Endothelial cell of umbilical vein (primary cell): ENCODE measurements at regions not wholly inside any gene's neighbourhood (a gene's known extent, or its start where the extent isn't known, plus 50 kb on each side); places are given as distances from the start of the nearest gene placed in this dataset.

Source experiments
- BruUV-seq: library from RNA; stranded (reverse); fragments of 400-500 nt; replicated peaks from 2 replicates; lab custom pipeline; 2021; lab: Mats Ljungman, UMichigan
- CTCF ChIA-PET: fragments of 300-600, 350-600 bp; sonication (Branson Sonifier 250); formaldehyde crosslinking; loops from one replicate; lab custom pipeline; 2021; ENCODE audit warnings: antibody characterized with exemption, inconsistent platforms; lab: Charles Lee
- POLR2A ChIA-PET: fragments of 300-600, 350-600 bp; sonication (Branson Sonifier 250); formaldehyde crosslinking; loops from one replicate; lab custom pipeline; 2021; ENCODE audit warnings: antibody characterized with exemption, inconsistent platforms; lab: Charles Lee
- DNase-seq: peaks from one replicate; pipeline ENCODE4 v3.0.0-alpha.2; 2011; ENCODE audit warnings: low read depth, low spot score
- FAIRE-seq: peaks from 2 replicates; lab custom pipeline; 2011; peaks lifted over from hg19 to GRCh38; lab: Jason Lieb, UNC
- H2AFZ ChIP-seq: 2 replicates; pipeline ENCODE4 v1.6.0; 2012; ENCODE audit warnings: low read depth, low read length, control low read depth, inconsistent platforms
- H3K27ac ChIP-seq: 2 replicates; pipeline ENCODE4 v1.5.1; 2011; ENCODE audit warnings: low read depth, mild to moderate bottlenecking, control low read depth, low read length, moderate library complexity; ENCODE audit not compliant: insufficient read depth
- H3K27me3 ChIP-seq, 2 experiments: 2 replicates each; pipeline versions ENCODE4 v1.6.0 to v1.6.1; 2011; ENCODE audit warnings: low read length in 2 of 2, mixed read lengths in 1 of 2; ENCODE audit not compliant: control insufficient read depth in 2 of 2, insufficient read depth in 2 of 2
- H3K36me3 ChIP-seq, 2 experiments: 2 replicates in 1 of 2; 3 replicates in 1 of 2; pipeline ENCODE4 v1.5.1; 2011; ENCODE audit warnings: low read length in 2 of 2, mild to moderate bottlenecking in 1 of 2, moderate library complexity in 1 of 2; ENCODE audit not compliant: control insufficient read depth in 2 of 2, insufficient read depth in 2 of 2; ENCODE audit errors: extremely low read depth in 1 of 2
- H3K4me1 ChIP-seq: 3 replicates; pipeline ENCODE4 v1.5.1; 2011; ENCODE audit warnings: mild to moderate bottlenecking, low read length; ENCODE audit not compliant: control insufficient read depth, insufficient read depth; ENCODE audit errors: extremely low read depth
- H3K4me2 ChIP-seq: 2 replicates; pipeline ENCODE4 v1.6.1; 2011; ENCODE audit warnings: low read length, control low read depth, mixed read lengths; ENCODE audit not compliant: insufficient read depth
- H3K4me3 ChIP-seq, 3 experiments: fragments of 200-600 bp in 1 of 3; sonication (generic), shearing (Covaris generic) in 1 of 3; replicated peaks in 1 of 3; 2 replicates each; pipeline ENCODE4 v1.5.1; 2011 to 2016; ENCODE audit warnings: control low read depth in 3 of 3, low read length in 3 of 3, mild to moderate bottlenecking in 2 of 3, inconsistent platforms in 1 of 3, low read depth in 1 of 3, moderate library complexity in 1 of 3; ENCODE audit not compliant: insufficient read depth in 1 of 3
- H3K79me2 ChIP-seq: 2 replicates; pipeline ENCODE4 v1.6.0; 2012; ENCODE audit warnings: low read length, inconsistent platforms; ENCODE audit not compliant: control insufficient read depth, insufficient read depth
- H3K9ac ChIP-seq: replicated peaks from 2 replicates; pipeline ENCODE3; 2011; ENCODE audit warnings: low read length, control low read depth; ENCODE audit not compliant: insufficient read depth; ENCODE audit errors: extremely low read depth
- H3K9me1 ChIP-seq: replicated peaks from 3 replicates; pipeline ENCODE4 v1.6.0; 2011; ENCODE audit warnings: mild to moderate bottlenecking, low read length; ENCODE audit not compliant: control insufficient read depth, insufficient read depth; ENCODE audit errors: extremely low read depth
- H3K9me3 ChIP-seq: replicated peaks from 2 replicates; pipeline ENCODE4 v1.5.1; 2012; ENCODE audit warnings: low read length, inconsistent platforms; ENCODE audit not compliant: control insufficient read depth, insufficient read depth
- H4K20me1 ChIP-seq: replicated peaks from 2 replicates; pipeline ENCODE3; 2011; ENCODE audit warnings: mild to moderate bottlenecking, low read length; ENCODE audit not compliant: control insufficient read depth, insufficient read depth; ENCODE audit errors: extremely low read depth
- EZH2 ChIP-seq: IDR thresholded peaks from 2 replicates; pipeline ENCODE4 v1.6.1; 2012; ENCODE audit warnings: borderline replicate concordance, low read depth, mild to moderate bottlenecking, moderate library complexity, low read length, inconsistent platforms; ENCODE audit not compliant: severe bottlenecking
- FOS ChIP-seq: IDR thresholded peaks from 2 replicates; pipeline ENCODE4 v1.6.1; 2011; ENCODE audit warnings: mild to moderate bottlenecking, low read length, moderate library complexity, borderline replicate concordance; ENCODE audit not compliant: insufficient read depth
- GATA2 ChIP-seq: IDR thresholded peaks from 2 replicates; pipeline ENCODE4 v1.7.0; 2011; ENCODE audit warnings: low read depth, mild to moderate bottlenecking, moderate library complexity, mixed read lengths, low read length; ENCODE audit not compliant: insufficient read length, insufficient read depth
- JUN ChIP-seq: IDR thresholded peaks from 2 replicates; pipeline ENCODE4 v1.6.1; 2011; ENCODE audit warnings: borderline replicate concordance, low read depth; ENCODE audit not compliant: insufficient read length, insufficient read depth
- MYC ChIP-seq: IDR thresholded peaks from one replicate; pipeline ENCODE4 v1.6.1; 2011; ENCODE audit warnings: mild to moderate bottlenecking, low read depth, low read length
- POLR2A ChIP-seq: IDR thresholded peaks from 2 replicates; pipeline ENCODE4 v1.6.1; 2012; ENCODE audit warnings: low read depth, mild to moderate bottlenecking, control low read depth, low read length
- POLR2AphosphoS5 ChIP-seq: IDR thresholded peaks from 2 replicates; pipeline ENCODE4 v1.6.1; 2012; ENCODE audit warnings: low read depth, mild to moderate bottlenecking, control low read depth, low read length, moderate library complexity; ENCODE audit not compliant: insufficient read depth
- dilution Hi-C: fragments of 300-500 bp; cut with MboI; formaldehyde crosslinking; loops from one replicate; pipeline ENCODE4 v1.15.0; 2019; ENCODE audit warnings: low sequenced_read_pairs; ENCODE audit not compliant: extremely low pct_ligation_motif_present
- intact Hi-C: fragments of 100-400 bp; cut with micrococcal nuclease; formaldehyde crosslinking; loops from one replicate; pipeline ENCODE4 v1.10.0; 2022
- TF ChIP-seq, protein P1 (sequence below): IDR thresholded peaks from 2 replicates; pipeline ENCODE4 v1.6.1; 2011; ENCODE audit not compliant: insufficient read depth, insufficient read length
- TF ChIP-seq, protein P2 (sequence below), 2 donors: IDR thresholded peaks; 1 replicate in 1 of 2; 2 replicates in 1 of 2; pipeline ENCODE4 v1.5.1; 2011; ENCODE audit warnings: low read length in 2 of 2, mild to moderate bottlenecking in 2 of 2, moderate library complexity in 2 of 2, control low read depth in 1 of 2, inconsistent platforms in 1 of 2, low read depth in 1 of 2; ENCODE audit not compliant: insufficient read depth in 1 of 2; ENCODE audit errors: extremely low read depth in 1 of 2

DNA sequence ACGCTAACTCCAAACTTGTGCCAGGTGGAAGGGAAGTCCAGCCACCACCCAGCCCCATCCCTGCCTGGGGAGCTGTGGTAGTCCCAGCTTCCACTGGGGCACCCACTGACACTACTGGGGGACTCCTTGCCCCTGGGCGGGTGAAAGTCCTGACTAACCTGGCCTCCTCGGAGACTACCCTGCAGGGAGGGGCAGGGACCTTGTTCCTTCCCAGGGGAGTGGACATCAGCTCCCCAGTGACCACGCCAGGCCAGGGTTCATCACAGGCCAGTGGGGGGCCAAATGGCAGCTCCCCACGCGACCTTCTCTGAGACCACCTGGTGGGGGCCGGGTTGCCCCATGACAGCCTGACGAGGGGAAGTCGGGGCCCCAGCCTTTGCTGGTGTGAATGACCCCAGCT is 420.0 kb upstream of the SALL3 start:
- Histone ChIP-seq H2AFZ (no peak overlapping the region), H3K27ac (no peak overlapping the region), H3K79me2 (no peaks in the 10 kb centered on the region), H3K9me3 (no peaks in the 10 kb centered on the region), H3K9me1 (no peaks in the 10 kb centered on the region), H3K9ac (no peak overlapping the region), H3K36me3 (no peaks in the 10 kb centered on the region), H3K4me2 (no peak overlapping the region), H4K20me1 (no peaks in the 10 kb centered on the region), H3K4me1 (no peaks in the 10 kb centered on the region), H3K27me3 (no peaks in the 10 kb centered on the region), H3K4me3 (no peak overlapping the region)
- intact Hi-C loops, result no loop called here
- CTCF ChIA-PET, result no interaction called here
- DNase-seq (no peak), FAIRE-seq (no peak)
- POLR2A ChIA-PET, result no interaction called here
- no peak for TF ChIP-seq POLR2A
- TF ChIP-seq, protein P1, sequence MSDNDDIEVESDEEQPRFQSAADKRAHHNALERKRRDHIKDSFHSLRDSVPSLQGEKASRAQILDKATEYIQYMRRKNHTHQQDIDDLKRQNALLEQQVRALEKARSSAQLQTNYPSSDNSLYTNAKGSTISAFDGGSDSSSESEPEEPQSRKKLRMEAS, result no peak
- TF ChIP-seq POLR2AphosphoS5, result no peak
- TF ChIP-seq GATA2, result no peak
- TF ChIP-seq JUN, result no peak
- no peak for TF ChIP-seq EZH2
- TF ChIP-seq, protein P2, sequence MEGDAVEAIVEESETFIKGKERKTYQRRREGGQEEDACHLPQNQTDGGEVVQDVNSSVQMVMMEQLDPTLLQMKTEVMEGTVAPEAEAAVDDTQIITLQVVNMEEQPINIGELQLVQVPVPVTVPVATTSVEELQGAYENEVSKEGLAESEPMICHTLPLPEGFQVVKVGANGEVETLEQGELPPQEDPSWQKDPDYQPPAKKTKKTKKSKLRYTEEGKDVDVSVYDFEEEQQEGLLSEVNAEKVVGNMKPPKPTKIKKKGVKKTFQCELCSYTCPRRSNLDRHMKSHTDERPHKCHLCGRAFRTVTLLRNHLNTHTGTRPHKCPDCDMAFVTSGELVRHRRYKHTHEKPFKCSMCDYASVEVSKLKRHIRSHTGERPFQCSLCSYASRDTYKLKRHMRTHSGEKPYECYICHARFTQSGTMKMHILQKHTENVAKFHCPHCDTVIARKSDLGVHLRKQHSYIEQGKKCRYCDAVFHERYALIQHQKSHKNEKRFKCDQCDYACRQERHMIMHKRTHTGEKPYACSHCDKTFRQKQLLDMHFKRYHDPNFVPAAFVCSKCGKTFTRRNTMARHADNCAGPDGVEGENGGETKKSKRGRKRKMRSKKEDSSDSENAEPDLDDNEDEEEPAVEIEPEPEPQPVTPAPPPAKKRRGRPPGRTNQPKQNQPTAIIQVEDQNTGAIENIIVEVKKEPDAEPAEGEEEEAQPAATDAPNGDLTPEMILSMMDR (IDR thresholded peaks at IDR 0.05; ENCODE audit: extremely low read depth in 1 of 2, insufficient read depth in 1 of 2, low read depth in 1 of 2, low read length in 2 of 2), result no peak
- no peak for TF ChIP-seq FOS
- no peak for TF ChIP-seq MYC
- dilution Hi-C loops, result no loop called here
- BruUV-seq, result no TSS peak
